LNCaP clone FGC (cell line): ENCODE measurements at regions not wholly inside any gene's neighbourhood (a gene's known extent, or its start where the extent isn't known, plus 50 kb on each side); places are given as distances from the start of the nearest gene placed in this dataset.

ENCODE experiments used
- DNase-seq: peaks from one replicate; pipeline ENCODE4 v3.0.0-alpha.2; 2011; ENCODE audit warnings: low read depth
- H3K4me3 ChIP-seq: 2 replicates; pipeline ENCODE4 v1.5.1; 2011; ENCODE audit warnings: mild to moderate bottlenecking, low read depth, low read length, control low read depth
- CTCF ChIP-seq: IDR thresholded peaks from 2 replicates; pipeline ENCODE4 v1.5.1; 2012; ENCODE audit warnings: mild to moderate bottlenecking; ENCODE audit not compliant: control insufficient read depth, insufficient read depth; ENCODE audit errors: extremely low read depth

DNA sequence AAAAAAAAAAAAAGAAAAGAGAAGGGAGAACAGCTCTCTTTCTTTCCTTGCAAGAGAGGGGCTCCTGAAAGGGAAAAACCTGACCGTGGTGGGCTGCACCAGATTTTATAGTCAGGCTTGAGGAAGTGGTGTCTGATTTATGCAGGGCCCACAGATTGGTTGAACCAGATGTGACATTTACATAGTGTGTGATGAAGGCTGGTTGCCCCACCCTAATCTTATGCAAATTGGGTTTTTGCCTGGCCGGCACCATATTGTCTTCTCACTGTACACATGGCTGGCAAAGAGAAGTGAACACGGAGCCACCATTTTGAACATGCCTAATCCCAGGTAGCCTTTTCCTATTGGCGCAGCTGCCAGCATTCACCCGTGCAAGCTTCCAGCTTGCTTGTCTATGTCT lies 154.4 kb downstream of the OXSM start:
- no peak for TF ChIP-seq CTCF
- H3K4me3 ChIP-seq = no peak overlapping the region
- DNase-seq = no peak

DNA sequence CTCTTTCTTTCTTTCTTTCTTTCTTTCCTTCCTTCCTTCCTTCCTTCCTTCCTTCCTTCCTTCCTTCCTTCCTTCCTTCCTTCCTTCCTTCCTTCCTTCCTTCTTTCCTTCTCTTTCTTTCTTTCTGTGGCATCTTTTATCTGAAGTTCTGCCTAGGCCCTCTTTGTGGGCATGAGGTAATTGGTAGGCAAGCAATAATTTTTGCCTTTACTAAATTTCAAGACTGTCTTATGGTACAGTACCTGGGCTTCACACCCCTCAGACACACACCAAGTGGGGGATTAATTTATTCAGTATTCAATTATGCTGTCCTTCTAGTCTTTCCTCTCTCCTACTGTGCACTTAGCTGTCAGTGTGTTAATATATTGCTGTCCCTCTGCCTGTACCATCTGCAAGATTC lies 155.5 kb downstream of the OXSM start:
- no peak overlapping the region for H3K4me3 ChIP-seq
- no peak for TF ChIP-seq CTCF
- no peak for DNase-seq

DNA sequence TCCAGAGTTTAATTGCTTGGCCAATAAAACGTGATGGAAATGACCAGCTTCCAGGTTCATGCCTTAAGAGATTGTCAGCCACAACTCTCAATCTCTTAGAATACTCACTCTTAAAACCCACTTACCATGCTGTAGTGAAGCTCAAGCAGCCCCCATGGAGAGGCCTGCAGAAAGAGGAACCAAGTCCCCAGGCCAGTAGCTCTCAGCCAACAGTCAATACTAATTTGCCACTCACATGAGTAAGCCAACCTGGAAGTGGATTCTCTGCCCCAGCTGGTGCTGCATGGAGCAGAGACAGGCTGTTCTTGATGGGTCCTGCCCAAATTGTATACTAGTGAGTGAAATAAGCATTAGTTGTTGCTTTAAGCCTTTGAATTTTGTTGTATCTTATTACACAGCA lies 155.9 kb downstream of the OXSM start:
- TF ChIP-seq CTCF = no peak
- no peak overlapping the region for H3K4me3 ChIP-seq
- no peak for DNase-seq

- TF ChIP-seq CTCF = no peak
- no peak overlapping the region for H3K4me3 ChIP-seq
- no peak for DNase-seq
Observed at GRCh38 chr3:25952133-25952532, 162.2 kb downstream of the OXSM start.

DNA sequence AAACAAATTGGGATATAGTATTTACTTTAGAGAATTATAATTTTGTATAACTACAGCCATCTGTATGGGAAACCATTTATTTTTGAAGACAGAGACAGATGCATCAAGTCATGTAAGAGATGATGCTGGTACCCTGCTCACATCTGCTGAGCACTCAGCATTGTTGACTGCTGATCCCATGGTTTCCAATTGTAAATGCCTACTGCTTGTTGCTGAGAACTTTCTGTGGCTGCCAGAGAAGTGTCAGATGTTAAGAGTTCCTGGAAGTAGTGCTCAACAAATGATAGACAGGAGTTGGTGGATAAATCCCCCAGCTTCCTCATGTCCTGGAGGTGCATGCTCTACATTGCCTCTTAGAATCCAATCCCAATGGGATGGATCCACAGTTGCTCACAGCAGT lies 167.1 kb downstream of the OXSM start:
- H3K4me3 ChIP-seq = no peak overlapping the region
- DNase-seq = no peak
- TF ChIP-seq CTCF = no peak

GRCh38 chr3:25960776-25961175 lies 170.9 kb downstream of the OXSM start:
- no peak for TF ChIP-seq CTCF

DNA sequence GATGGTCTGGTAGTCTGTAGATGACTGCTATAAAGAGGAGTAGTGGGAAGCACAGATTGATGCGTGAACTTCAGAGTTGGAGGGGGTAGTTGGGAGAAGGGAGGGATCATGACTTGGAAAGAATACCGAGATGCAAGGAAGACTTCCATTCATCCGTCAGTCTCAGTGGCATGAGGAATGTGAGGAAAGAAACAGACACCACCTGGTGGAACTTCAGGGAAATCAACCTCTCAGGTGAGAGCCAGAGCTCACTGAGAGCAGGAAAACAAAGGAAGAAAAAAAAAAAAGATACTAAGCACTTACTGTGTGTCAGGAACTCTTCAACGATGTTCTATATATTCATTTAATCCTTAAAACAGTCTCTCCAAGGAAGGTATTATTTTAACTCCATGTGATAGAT lies 172.4 kb downstream of the OXSM start:
- peak; percentile 82 for TF ChIP-seq CTCF
- no peak overlapping the region for H3K4me3 ChIP-seq
- DNase-seq = peak; percentile 30

More at GRCh38 chr3:25960776-25961175, 170.9 kb downstream of the OXSM start:
- no peak overlapping the region for H3K4me3 ChIP-seq
- no peak for DNase-seq
